ENCODE measurements at regions not wholly inside any gene's neighbourhood (a gene's known extent, or its start where the extent isn't known, plus 50 kb on each side); places are given as distances from the start of the nearest gene placed in this dataset.
"Not testable (repeated sequence)": the region's sequence is repeated elsewhere in the genome, so short reads cannot be mapped to it uniquely, and the experiment has no call there.

DNA sequence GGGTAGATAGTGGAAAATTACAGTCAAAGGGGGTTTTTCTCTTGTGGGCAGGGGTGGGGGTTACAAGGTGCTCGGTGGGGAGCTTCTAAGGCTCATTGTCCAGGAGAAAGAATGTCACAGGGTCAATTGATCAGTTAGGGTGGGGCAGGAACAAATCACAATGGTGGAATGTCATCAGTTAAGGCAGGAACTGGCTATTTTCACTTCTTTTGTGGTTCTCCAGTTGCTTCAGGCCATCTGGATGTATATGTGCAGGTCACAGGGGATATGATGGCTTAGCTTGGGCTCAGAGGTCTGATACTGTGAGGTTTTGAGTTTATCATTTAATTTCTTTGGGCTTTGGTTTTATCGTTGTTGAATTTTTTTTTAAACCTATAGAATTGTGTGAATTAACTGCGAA lies 321.4 kb downstream of the EDEM1 start:
- H3K9me3 ChIP-seq (ENCODE audit: control insufficient read depth in 2 of 2, insufficient read depth in 1 of 2, low read length in 1 of 2): peaks cover 1 to 14% of the 10 kb centered on the region in 2 donors
- H3K27ac ChIP-seq (ENCODE audit: low read depth in 1 of 2, low read length in 1 of 2); H3K4me1 ChIP-seq (ENCODE audit: control insufficient read depth in 2 of 2, insufficient read depth in 2 of 2, low read length in 2 of 2); H3K36me3 ChIP-seq (ENCODE audit: control insufficient read depth in 2 of 2, insufficient read depth in 2 of 2, low read length in 1 of 2); H3K4me3 ChIP-seq (ENCODE audit: low read length in 2 of 2); H3K27me3 ChIP-seq (ENCODE audit: control insufficient read depth in 2 of 2, insufficient read depth in 1 of 2, low read length in 1 of 2); DNase-seq (ENCODE audit: low read depth in 6 of 9, low spot score in 9 of 9): not testable (repeated sequence)
- 95% methylated on average over 3 of the region's 3 CpGs for WGBS

DNA sequence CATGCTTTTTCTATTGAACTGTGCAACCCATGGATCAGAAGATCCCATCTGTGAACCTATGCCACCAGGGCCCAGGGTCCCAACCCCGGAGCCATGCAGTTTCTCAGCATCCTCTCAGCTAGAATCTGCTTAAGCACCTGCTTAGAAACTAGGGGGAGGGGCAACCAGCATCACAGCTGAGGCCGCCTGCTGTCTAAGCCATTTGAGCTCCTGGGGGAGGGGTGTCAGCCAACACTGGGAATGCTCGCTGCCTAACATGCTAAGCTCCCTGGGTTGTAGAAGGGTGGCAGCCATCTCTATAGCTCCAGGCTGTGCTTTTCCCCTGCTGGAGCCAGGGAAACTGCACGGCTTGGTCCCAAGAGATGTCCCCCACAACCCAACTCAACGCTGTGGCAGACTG lies 322.8 kb downstream of the EDEM1 start:
- Histone ChIP-seq H3K27me3 (ENCODE audit: control insufficient read depth in 2 of 2, insufficient read depth in 1 of 2, low read length in 1 of 2) (no peaks in the 10 kb centered on the region), H3K4me1 (ENCODE audit: control insufficient read depth in 2 of 2, insufficient read depth in 2 of 2, low read length in 2 of 2) (no peaks in the 10 kb centered on the region), H3K4me3 (ENCODE audit: low read length in 2 of 2) (no peak overlapping the region), H3K9me3 (ENCODE audit: control insufficient read depth in 2 of 2, insufficient read depth in 1 of 2, low read length in 1 of 2) (peaks cover 1 to 14% of the 10 kb centered on the region in 2 donors), H3K27ac (ENCODE audit: low read depth in 1 of 2, low read length in 1 of 2) (no peak overlapping the region), H3K36me3 (ENCODE audit: control insufficient read depth in 2 of 2, insufficient read depth in 2 of 2, low read length in 1 of 2) (no peaks in the 10 kb centered on the region)
- DNase-seq (ENCODE audit: low read depth in 6 of 9, low spot score in 9 of 9): no peak
- WGBS: 95% methylated on average over 5 of the region's 5 CpGs

DNA sequence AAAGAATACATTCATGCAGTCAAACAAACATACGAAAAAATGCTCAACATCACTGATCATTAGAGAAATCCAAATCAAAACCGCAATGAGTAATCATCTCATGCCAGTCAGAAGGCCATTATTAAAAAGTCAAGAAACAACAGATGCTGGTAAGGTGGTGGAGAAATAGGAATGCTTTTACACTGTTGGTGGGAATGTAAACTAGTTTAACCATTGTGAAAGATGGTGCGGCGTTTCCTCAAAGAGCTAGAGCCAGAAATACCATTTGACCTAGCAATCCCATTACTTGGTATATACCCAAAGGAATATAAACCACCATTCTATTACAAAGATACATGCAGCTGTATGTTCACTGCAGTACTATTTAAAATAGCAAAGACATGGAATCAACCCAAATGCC lies 330.4 kb downstream of the EDEM1 start:
- no peak overlapping the region for H3K27ac ChIP-seq (ENCODE audit: low read depth in 1 of 2, low read length in 1 of 2)
- no peaks in the 10 kb centered on the region for H3K9me3 ChIP-seq (ENCODE audit: control insufficient read depth in 2 of 2, insufficient read depth in 1 of 2, low read length in 1 of 2)
- H3K27me3 ChIP-seq (ENCODE audit: control insufficient read depth in 2 of 2, insufficient read depth in 1 of 2, low read length in 1 of 2): no peaks in the 10 kb centered on the region
- no peaks in the 10 kb centered on the region for H3K4me1 ChIP-seq (ENCODE audit: control insufficient read depth in 2 of 2, insufficient read depth in 2 of 2, low read length in 2 of 2)
- H3K4me3 ChIP-seq (ENCODE audit: low read length in 2 of 2): no peak overlapping the region
- DNase-seq (ENCODE audit: low read depth in 6 of 9, low spot score in 9 of 9): no peak
- 96% methylated on average over 4 of the region's 4 CpGs for WGBS
- no peaks in the 10 kb centered on the region for H3K36me3 ChIP-seq (ENCODE audit: control insufficient read depth in 2 of 2, insufficient read depth in 2 of 2, low read length in 1 of 2)

DNA sequence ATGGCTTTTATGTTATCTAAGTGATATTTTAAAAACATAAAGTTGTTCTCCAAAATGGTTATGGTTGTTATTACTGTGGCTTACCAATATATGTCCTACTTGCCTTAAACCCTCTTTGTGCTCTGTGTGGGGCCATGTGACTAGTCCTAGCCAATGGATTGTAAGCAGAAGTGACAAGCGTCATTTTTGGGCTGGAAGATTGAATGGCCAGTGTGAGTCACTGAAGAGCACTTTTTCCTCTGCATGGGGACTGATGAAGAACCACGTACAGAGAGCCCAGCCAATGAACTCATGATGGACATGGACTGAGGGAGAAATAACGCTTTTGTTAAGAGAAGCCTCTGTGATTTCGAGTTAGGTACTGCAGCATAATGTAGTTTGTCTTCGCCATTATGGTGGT lies 332.7 kb downstream of the EDEM1 start:
- no peaks in the 10 kb centered on the region for H3K36me3 ChIP-seq (ENCODE audit: control insufficient read depth in 2 of 2, insufficient read depth in 2 of 2, low read length in 1 of 2)
- no peaks in the 10 kb centered on the region for H3K4me1 ChIP-seq (ENCODE audit: control insufficient read depth in 2 of 2, insufficient read depth in 2 of 2, low read length in 2 of 2)
- DNase-seq (ENCODE audit: low read depth in 6 of 9, low spot score in 9 of 9): no peak
- no peak overlapping the region for H3K27ac ChIP-seq (ENCODE audit: low read depth in 1 of 2, low read length in 1 of 2)
- WGBS: 95% methylated on average over 5 of the region's 5 CpGs
- no peaks in the 10 kb centered on the region for H3K9me3 ChIP-seq (ENCODE audit: control insufficient read depth in 2 of 2, insufficient read depth in 1 of 2, low read length in 1 of 2)
- no peaks in the 10 kb centered on the region for H3K27me3 ChIP-seq (ENCODE audit: control insufficient read depth in 2 of 2, insufficient read depth in 1 of 2, low read length in 1 of 2)
- no peak overlapping the region for H3K4me3 ChIP-seq (ENCODE audit: low read length in 2 of 2)

DNA sequence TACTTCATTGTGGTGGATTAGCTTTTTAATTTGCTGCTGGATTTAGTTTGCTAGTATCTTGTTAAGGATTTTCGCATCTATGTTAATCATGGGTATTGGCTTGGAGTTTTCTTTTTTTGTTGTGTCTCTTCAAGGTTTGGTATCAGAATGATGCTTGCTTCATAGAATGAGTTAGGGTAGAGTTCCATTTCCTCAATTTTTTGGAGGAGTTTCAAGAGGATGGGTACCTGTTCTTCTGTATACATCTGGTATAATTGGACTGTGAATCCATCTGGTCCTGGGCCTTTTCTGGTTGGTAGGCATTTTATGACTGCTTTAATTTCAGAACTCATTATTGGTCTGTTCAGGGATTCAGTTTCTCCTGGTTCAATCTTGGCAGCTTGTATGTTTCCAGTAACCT lies 335.6 kb downstream of the EDEM1 start:
- no peaks in the 10 kb centered on the region for H3K27me3 ChIP-seq (ENCODE audit: control insufficient read depth in 2 of 2, insufficient read depth in 1 of 2, low read length in 1 of 2)
- no peaks in the 10 kb centered on the region for H3K4me1 ChIP-seq (ENCODE audit: control insufficient read depth in 2 of 2, insufficient read depth in 2 of 2, low read length in 2 of 2)
- DNase-seq (ENCODE audit: low read depth in 6 of 9, low spot score in 9 of 9): no peak
- no peak overlapping the region for H3K4me3 ChIP-seq (ENCODE audit: low read length in 2 of 2)
- H3K27ac ChIP-seq (ENCODE audit: low read depth in 1 of 2, low read length in 1 of 2): no peak overlapping the region
- 98% methylated on average over 1 of the region's 1 CpG for WGBS
- no peaks in the 10 kb centered on the region for H3K9me3 ChIP-seq (ENCODE audit: control insufficient read depth in 2 of 2, insufficient read depth in 1 of 2, low read length in 1 of 2)
- no peaks in the 10 kb centered on the region for H3K36me3 ChIP-seq (ENCODE audit: control insufficient read depth in 2 of 2, insufficient read depth in 2 of 2, low read length in 1 of 2)

DNA sequence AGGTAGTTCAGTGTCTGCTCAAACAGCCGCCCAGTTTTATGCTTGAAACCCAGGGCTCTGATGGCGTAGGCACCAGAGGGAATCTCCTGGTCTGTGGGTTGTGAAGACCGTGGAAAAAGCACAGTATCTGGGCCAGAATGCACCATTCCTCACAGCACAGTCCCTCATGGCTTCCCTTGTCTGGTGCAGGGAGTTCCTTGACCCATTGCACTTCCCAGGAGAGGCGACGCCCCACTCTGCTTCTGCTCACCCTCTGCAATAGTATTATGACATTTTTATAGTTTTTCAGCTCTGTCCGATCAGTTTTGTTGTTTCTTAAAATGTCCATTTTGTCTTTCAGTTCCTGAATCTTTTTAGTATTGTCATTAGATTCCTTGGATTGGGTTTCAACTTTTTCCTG lies 343.5 kb downstream of the EDEM1 start:
- no peaks in the 10 kb centered on the region for H3K4me1 ChIP-seq (ENCODE audit: control insufficient read depth in 2 of 2, insufficient read depth in 2 of 2, low read length in 2 of 2)
- DNase-seq (ENCODE audit: low read depth in 6 of 9, low spot score in 9 of 9): no peak
- no peaks in the 10 kb centered on the region for H3K36me3 ChIP-seq (ENCODE audit: control insufficient read depth in 2 of 2, insufficient read depth in 2 of 2, low read length in 1 of 2)
- H3K27me3 ChIP-seq (ENCODE audit: control insufficient read depth in 2 of 2, insufficient read depth in 1 of 2, low read length in 1 of 2): no peaks in the 10 kb centered on the region
- no peak overlapping the region for H3K4me3 ChIP-seq (ENCODE audit: low read length in 2 of 2)
- WGBS: 95% methylated on average over 6 of the region's 6 CpGs
- no peaks in the 10 kb centered on the region for H3K9me3 ChIP-seq (ENCODE audit: control insufficient read depth in 2 of 2, insufficient read depth in 1 of 2, low read length in 1 of 2)
- no peak overlapping the region for H3K27ac ChIP-seq (ENCODE audit: low read depth in 1 of 2, low read length in 1 of 2)

DNA sequence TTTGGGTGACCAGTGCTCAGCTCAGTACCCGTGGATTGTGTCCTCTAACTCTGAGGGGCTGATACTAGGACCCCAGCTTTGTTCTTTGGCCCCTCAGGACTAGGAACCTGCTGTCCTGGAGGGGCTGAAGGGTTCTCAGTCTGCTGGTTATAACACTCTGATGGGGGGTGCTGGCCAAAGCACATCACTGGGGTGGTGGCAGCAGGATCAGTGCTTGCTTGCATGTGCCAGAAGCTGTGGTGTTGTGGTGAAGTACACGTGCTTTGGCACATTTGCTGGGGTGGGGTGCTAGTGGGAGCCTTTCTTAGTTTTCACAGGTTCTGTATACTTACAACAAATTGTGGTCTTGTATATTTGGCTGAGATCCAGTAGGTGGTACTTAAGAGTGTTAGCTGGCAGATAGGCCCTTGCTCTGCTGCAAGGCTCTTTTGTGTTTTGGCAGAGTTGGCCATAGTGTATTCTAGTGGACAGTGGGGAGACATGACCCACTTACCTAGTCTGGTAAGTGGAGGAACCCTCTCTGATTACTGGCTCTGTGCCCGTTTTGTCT lies 344.3 kb downstream of the EDEM1 start:
- no peaks in the 10 kb centered on the region for H3K9me3 ChIP-seq (ENCODE audit: control insufficient read depth in 2 of 2, insufficient read depth in 1 of 2, low read length in 1 of 2)
- no peak for DNase-seq (ENCODE audit: low read depth in 6 of 9, low spot score in 9 of 9)
- H3K27me3 ChIP-seq (ENCODE audit: control insufficient read depth in 2 of 2, insufficient read depth in 1 of 2, low read length in 1 of 2): no peaks in the 10 kb centered on the region
- H3K27ac ChIP-seq (ENCODE audit: low read depth in 1 of 2, low read length in 1 of 2): no peak overlapping the region
- no peaks in the 10 kb centered on the region for H3K36me3 ChIP-seq (ENCODE audit: control insufficient read depth in 2 of 2, insufficient read depth in 2 of 2, low read length in 1 of 2)
- no peaks in the 10 kb centered on the region for H3K4me1 ChIP-seq (ENCODE audit: control insufficient read depth in 2 of 2, insufficient read depth in 2 of 2, low read length in 2 of 2)
- no peak overlapping the region for H3K4me3 ChIP-seq (ENCODE audit: low read length in 2 of 2)
- 87% methylated on average over 3 of the region's 3 CpGs for WGBS

DNA sequence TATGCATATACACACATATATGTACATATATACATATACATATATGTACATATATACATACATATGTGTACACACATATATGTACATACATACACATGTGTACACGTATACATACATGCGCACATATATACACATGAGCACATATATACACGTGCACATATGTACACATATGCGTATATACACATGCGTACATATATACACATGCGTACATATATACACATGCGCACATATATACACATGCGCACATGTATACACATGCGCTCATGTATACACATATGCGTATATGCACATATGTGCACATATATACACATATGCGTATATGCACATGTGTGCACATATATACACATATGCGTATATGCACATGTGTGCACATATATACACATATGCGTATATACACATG lies 353.0 kb downstream of the EDEM1 start:
- no peaks in the 10 kb centered on the region for H3K27me3 ChIP-seq (ENCODE audit: control insufficient read depth in 2 of 2, insufficient read depth in 1 of 2, low read length in 1 of 2)

DNA sequence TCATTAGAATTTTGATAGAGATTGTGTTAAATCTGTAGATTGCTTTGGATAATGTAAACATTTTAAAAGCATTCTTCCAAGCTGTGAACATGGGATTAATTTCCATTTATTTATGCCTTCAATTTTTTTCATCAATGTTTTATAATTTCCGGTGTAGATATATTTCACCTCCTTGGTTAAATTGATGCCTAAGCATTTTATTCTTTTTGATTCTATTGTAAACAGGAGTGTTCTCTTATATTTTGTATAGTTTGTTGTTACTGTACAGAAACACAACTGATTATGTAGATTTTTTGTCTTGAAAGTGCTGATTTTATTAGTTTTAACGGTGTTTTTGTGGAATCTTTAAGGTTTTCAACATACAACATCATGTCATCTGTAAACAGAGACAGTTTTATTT lies 355.0 kb downstream of the EDEM1 start:
- no peak overlapping the region for H3K27ac ChIP-seq (ENCODE audit: low read depth in 1 of 2, low read length in 1 of 2)
- no peak for DNase-seq (ENCODE audit: low read depth in 6 of 9, low spot score in 9 of 9)
- WGBS: 95% methylated on average over 2 of the region's 2 CpGs
- H3K4me1 ChIP-seq (ENCODE audit: control insufficient read depth in 2 of 2, insufficient read depth in 2 of 2, low read length in 2 of 2): no peaks in the 10 kb centered on the region
- peaks cover 0 to 6% of the 10 kb centered on the region in 2 donors for H3K9me3 ChIP-seq (ENCODE audit: control insufficient read depth in 2 of 2, insufficient read depth in 1 of 2, low read length in 1 of 2)
- H3K27me3 ChIP-seq (ENCODE audit: control insufficient read depth in 2 of 2, insufficient read depth in 1 of 2, low read length in 1 of 2): no peaks in the 10 kb centered on the region
- no peaks in the 10 kb centered on the region for H3K36me3 ChIP-seq (ENCODE audit: control insufficient read depth in 2 of 2, insufficient read depth in 2 of 2, low read length in 1 of 2)
- H3K4me3 ChIP-seq (ENCODE audit: low read length in 2 of 2): no peak overlapping the region

More for the DNA sequence above, 353.0 kb downstream of the EDEM1 start:
- H3K36me3 ChIP-seq (ENCODE audit: control insufficient read depth in 2 of 2, insufficient read depth in 2 of 2, low read length in 1 of 2): no peaks in the 10 kb centered on the region
- WGBS: 97% methylated on average over 13 of the region's 13 CpGs
- no peak for DNase-seq (ENCODE audit: low read depth in 6 of 9, low spot score in 9 of 9)
- no peaks in the 10 kb centered on the region for H3K9me3 ChIP-seq (ENCODE audit: control insufficient read depth in 2 of 2, insufficient read depth in 1 of 2, low read length in 1 of 2)
- no peak overlapping the region for H3K4me3 ChIP-seq (ENCODE audit: low read length in 2 of 2)
- H3K4me1 ChIP-seq (ENCODE audit: control insufficient read depth in 2 of 2, insufficient read depth in 2 of 2, low read length in 2 of 2): no peaks in the 10 kb centered on the region
- H3K27ac ChIP-seq (ENCODE audit: low read depth in 1 of 2, low read length in 1 of 2): no peak overlapping the region

DNA sequence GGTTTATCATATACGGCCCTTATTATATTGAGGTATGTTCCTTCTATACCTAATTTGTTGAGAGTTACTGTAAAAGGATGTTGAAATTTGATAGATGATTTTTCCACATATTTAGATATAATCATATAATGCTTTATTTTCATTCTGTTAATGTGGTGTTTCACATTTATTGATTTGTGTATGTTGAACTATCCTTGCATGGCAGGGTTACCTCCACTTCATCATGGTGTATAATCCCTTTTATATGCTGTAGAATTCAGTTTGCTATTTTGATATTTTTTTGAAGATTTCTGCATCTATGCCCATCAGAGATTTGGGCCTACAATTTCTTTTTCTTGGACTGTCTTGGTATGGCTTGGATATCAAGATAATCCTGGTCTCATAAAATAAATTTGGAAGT lies 355.5 kb downstream of the EDEM1 start:
- no peak overlapping the region for H3K27ac ChIP-seq (ENCODE audit: low read depth in 1 of 2, low read length in 1 of 2)
- H3K4me1 ChIP-seq (ENCODE audit: control insufficient read depth in 2 of 2, insufficient read depth in 2 of 2, low read length in 2 of 2): no peaks in the 10 kb centered on the region
- no peaks in the 10 kb centered on the region for H3K36me3 ChIP-seq (ENCODE audit: control insufficient read depth in 2 of 2, insufficient read depth in 2 of 2, low read length in 1 of 2)
- H3K4me3 ChIP-seq (ENCODE audit: low read length in 2 of 2): no peak overlapping the region
- H3K27me3 ChIP-seq (ENCODE audit: control insufficient read depth in 2 of 2, insufficient read depth in 1 of 2, low read length in 1 of 2): no peaks in the 10 kb centered on the region
- H3K9me3 ChIP-seq (ENCODE audit: control insufficient read depth in 2 of 2, insufficient read depth in 1 of 2, low read length in 1 of 2): peaks cover 2 to 7% of the 10 kb centered on the region in 2 donors
- no peak for DNase-seq (ENCODE audit: low read depth in 6 of 9, low spot score in 9 of 9)
- 98% methylated on average over 1 of the region's 1 CpG for WGBS
